GM23338 (cell line): ENCODE measurements at regions not wholly inside any gene's neighbourhood (a gene's known extent, or its start where the extent isn't known, plus 50 kb on each side); places are given as distances from the start of the nearest gene placed in this dataset.

Experiments
- CTCF ChIP-seq, 2 experiments: fragments of 200-600 bp in 1 of 2; sonication (generic) in 1 of 2; conservative IDR thresholded peaks; 2 replicates each; pipeline versions ENCODE4 v1.5.1 to v1.6.1; 2016 to 2017; ENCODE audit warnings: antibody characterized with exemption in 2 of 2, low read depth in 2 of 2, mild to moderate bottlenecking in 2 of 2, moderate library complexity in 1 of 2
- ETS1 ChIP-seq: IDR thresholded peaks from 2 replicates; pipeline ENCODE4 v1.6.1; 2016; ENCODE audit warnings: antibody characterized with exemption
- POLR2AphosphoS5 ChIP-seq: IDR thresholded peaks from 2 replicates; pipeline ENCODE4 v1.6.1; 2016; ENCODE audit warnings: antibody characterized with exemption, low read depth

DNA sequence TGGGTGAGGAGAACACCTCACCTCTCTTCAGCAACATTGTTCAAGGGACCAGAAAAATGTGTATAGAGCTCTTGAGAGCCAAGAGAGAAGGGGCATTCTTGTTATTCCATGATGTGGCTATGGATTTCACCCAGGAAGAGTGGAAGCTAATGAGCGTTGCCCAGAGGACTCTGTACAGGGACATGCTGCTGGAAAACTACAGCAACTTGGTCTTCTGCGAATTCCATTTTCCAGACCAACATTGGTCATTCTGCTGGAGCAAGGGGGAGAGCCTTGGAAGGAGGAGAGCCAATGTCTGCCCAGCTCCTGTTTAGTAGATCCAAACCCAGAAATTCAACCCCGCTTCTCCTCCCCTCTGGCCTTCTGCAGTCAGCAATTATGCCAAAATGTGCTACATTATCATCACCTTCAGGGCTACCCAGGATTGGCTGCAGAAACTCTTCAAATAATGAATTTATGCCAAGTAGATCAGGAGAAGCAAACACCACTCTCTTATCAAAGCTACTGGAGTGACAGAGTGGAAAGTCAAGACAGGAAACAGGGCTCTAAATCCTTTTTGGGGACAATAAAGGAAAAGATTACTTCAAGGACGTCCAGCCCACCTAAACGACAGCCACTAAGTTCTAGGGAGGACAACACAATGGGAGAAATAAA is 707.5 kb upstream of the LUZP2 start:
- no peak for TF ChIP-seq CTCF (conservative IDR thresholded peaks at IDR 0.05; ENCODE audit: low read depth in 2 of 2)
- no peak for TF ChIP-seq ETS1
- no peak for TF ChIP-seq POLR2AphosphoS5
